ENCODE measurements at regions not wholly inside any gene's neighbourhood (a gene's known extent, or its start where the extent isn't known, plus 50 kb on each side); places are given as distances from the start of the nearest gene placed in this dataset.
"Not testable (repeated sequence)": the region's sequence is repeated elsewhere in the genome, so short reads cannot be mapped to it uniquely, and the experiment has no call there.

DNA sequence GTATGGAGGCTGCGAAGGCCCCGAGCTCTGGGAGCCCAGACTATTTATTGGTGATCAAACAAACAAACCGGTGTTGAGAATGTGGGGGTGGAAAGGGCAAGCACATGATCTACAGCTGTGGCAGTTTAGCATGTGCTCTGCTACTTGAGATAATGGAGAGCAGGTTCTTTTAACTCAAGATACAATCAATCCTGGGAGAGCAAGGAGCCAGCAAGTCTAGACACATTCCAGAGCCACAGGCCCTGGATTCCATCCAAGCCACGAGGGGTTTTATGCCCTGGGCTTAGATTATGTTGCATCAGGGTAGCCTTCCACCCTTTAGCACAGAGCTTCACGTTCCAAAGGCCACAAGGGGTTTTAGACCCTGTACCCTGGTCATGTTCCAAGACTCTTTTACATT is 355.9 kb upstream of the ARID1B start:
- TF ChIP-seq EZH2phosphoT487 (IDR thresholded peaks at IDR 0.05; ENCODE audit: unreplicated experiment); STAT1 (IDR thresholded peaks at IDR 0.05; ENCODE audit: unreplicated experiment); POLR2AphosphoS5 (IDR thresholded peaks at IDR 0.05; ENCODE audit: low read depth); EZH2 (IDR thresholded peaks at IDR 0.05; ENCODE audit: low read depth, unreplicated experiment); JUNB (IDR thresholded peaks at IDR 0.05; ENCODE audit: unreplicated experiment): not testable (repeated sequence)
- TF ChIP-seq, protein P1, sequence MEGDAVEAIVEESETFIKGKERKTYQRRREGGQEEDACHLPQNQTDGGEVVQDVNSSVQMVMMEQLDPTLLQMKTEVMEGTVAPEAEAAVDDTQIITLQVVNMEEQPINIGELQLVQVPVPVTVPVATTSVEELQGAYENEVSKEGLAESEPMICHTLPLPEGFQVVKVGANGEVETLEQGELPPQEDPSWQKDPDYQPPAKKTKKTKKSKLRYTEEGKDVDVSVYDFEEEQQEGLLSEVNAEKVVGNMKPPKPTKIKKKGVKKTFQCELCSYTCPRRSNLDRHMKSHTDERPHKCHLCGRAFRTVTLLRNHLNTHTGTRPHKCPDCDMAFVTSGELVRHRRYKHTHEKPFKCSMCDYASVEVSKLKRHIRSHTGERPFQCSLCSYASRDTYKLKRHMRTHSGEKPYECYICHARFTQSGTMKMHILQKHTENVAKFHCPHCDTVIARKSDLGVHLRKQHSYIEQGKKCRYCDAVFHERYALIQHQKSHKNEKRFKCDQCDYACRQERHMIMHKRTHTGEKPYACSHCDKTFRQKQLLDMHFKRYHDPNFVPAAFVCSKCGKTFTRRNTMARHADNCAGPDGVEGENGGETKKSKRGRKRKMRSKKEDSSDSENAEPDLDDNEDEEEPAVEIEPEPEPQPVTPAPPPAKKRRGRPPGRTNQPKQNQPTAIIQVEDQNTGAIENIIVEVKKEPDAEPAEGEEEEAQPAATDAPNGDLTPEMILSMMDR (conservative IDR thresholded peaks at IDR 0.05; ENCODE audit: low read depth in 2 of 2), result not testable (repeated sequence)
- TF ChIP-seq, protein P2, sequence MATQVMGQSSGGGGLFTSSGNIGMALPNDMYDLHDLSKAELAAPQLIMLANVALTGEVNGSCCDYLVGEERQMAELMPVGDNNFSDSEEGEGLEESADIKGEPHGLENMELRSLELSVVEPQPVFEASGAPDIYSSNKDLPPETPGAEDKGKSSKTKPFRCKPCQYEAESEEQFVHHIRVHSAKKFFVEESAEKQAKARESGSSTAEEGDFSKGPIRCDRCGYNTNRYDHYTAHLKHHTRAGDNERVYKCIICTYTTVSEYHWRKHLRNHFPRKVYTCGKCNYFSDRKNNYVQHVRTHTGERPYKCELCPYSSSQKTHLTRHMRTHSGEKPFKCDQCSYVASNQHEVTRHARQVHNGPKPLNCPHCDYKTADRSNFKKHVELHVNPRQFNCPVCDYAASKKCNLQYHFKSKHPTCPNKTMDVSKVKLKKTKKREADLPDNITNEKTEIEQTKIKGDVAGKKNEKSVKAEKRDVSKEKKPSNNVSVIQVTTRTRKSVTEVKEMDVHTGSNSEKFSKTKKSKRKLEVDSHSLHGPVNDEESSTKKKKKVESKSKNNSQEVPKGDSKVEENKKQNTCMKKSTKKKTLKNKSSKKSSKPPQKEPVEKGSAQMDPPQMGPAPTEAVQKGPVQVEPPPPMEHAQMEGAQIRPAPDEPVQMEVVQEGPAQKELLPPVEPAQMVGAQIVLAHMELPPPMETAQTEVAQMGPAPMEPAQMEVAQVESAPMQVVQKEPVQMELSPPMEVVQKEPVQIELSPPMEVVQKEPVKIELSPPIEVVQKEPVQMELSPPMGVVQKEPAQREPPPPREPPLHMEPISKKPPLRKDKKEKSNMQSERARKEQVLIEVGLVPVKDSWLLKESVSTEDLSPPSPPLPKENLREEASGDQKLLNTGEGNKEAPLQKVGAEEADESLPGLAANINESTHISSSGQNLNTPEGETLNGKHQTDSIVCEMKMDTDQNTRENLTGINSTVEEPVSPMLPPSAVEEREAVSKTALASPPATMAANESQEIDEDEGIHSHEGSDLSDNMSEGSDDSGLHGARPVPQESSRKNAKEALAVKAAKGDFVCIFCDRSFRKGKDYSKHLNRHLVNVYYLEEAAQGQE (IDR thresholded peaks at IDR 0.05; ENCODE audit: unreplicated experiment), result not testable (repeated sequence)

Measured in GM23338 (cell line).